ENCODE measurements at regions not wholly inside any gene's neighbourhood (a gene's known extent, or its start where the extent isn't known, plus 50 kb on each side); places are given as distances from the start of the nearest gene placed in this dataset.

DNA sequence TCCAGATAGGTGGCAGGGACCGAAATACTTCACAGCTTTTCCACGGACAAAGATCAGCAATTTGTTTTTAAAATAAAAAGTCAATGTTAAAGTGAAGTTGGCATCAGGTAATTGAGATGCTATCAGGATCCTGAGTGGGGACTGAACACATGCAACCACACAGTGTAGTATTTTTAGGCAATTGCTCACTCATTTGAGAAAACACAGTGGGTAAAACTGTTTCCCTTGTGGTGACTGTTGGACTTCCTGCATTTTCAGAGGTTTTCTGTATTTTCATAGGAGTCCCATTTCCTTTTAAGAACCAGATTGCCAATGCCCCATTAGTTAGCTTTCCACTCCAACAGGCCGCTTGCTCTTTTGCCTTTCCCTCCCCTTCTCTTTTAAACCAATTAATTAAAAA lies 159.5 kb upstream of the ZNF32 start (continued):
- TF ChIP-seq TSHZ2 (CRISPR knock-in tag; IDR thresholded peaks at IDR 0.05) = no peak
- no peak for TF ChIP-seq OSR1 (CRISPR knock-in tag; IDR thresholded peaks at IDR 0.05)
- TF ChIP-seq, protein P1, sequence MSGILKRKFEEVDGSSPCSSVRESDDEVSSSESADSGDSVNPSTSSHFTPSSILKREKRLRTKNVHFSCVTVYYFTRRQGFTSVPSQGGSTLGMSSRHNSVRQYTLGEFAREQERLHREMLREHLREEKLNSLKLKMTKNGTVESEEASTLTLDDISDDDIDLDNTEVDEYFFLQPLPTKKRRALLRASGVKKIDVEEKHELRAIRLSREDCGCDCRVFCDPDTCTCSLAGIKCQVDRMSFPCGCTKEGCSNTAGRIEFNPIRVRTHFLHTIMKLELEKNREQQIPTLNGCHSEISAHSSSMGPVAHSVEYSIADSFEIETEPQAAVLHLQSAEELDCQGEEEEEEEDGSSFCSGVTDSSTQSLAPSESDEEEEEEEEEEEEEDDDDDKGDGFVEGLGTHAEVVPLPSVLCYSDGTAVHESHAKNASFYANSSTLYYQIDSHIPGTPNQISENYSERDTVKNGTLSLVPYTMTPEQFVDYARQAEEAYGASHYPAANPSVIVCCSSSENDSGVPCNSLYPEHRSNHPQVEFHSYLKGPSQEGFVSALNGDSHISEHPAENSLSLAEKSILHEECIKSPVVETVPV (CRISPR knock-in tag; IDR thresholded peaks at IDR 0.05) = no peak
- no peak for TF ChIP-seq GLIS3 (CRISPR knock-in tag; IDR thresholded peaks at IDR 0.05)

DNA sequence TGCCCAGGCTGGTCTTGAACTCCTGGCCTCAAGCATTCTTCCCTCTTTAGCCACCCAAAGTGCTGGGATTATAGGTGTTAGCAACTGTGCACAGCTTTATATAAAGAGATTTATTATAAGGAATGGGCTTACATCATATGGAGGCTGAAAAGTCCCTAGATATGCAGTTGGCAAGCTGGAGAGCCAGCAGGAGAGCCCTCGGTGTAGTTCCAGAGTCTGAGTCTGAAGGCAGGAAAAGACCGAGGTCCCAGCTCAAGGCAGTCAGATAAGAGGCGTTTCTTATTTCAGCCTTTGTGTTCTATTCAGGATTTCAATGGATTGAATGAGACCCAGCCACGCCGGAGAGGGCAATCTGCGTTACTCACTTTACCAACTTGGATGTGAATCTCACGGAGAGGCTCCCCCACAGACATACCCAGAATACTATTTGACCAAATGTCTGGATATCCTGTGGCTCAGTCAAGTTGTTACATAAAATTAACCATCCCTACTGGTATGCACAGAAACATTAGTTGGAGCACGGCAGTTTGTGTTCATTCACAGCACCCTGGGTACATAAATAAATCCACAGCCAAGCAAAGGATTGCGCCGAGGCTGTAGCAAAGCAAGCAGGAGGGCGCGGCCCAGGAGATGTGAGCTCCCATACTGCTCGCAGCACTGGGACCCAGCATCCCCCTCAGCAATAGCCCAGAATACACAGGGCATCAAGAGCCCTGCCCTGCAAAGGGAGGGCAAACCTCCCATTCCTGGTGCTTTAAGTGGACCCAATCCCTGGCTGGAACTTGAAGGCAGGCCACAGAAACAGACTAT lies 158.4 kb upstream of the ZNF32 start:
- ATAC-seq = no peak
- TF ChIP-seq ZNF8 (CRISPR knock-in tag; IDR thresholded peaks at IDR 0.05) (no peak), ARNTL (CRISPR knock-in tag; IDR thresholded peaks at IDR 0.05; ENCODE audit: borderline replicate concordance, low read depth) (no peak), TCF4 (CRISPR knock-in tag; IDR thresholded peaks at IDR 0.05; ENCODE audit: borderline replicate concordance) (no peak), ZFP30 (CRISPR knock-in tag; IDR thresholded peaks at IDR 0.05) (no peak), CREB5 (CRISPR knock-in tag; IDR thresholded peaks at IDR 0.05; ENCODE audit: low read depth) (no peak), RARB (CRISPR knock-in tag; IDR thresholded peaks at IDR 0.05) (no peak), ZC3H10 (CRISPR knock-in tag; IDR thresholded peaks at IDR 0.05) (no peak), TSHZ2 (CRISPR knock-in tag; IDR thresholded peaks at IDR 0.05) (no peak), ZFP3 (CRISPR knock-in tag; IDR thresholded peaks at IDR 0.05) (no peak), ISL1 (CRISPR knock-in tag; IDR thresholded peaks at IDR 0.05) (no peak), SNAI2 (CRISPR knock-in tag; IDR thresholded peaks at IDR 0.05) (no peak), CSDC2 (CRISPR knock-in tag; IDR thresholded peaks at IDR 0.05) (no peak), ZNF565 (CRISPR knock-in tag; conservative IDR thresholded peaks at IDR 0.05; ENCODE audit: low read depth) (no peak), BACH2 (CRISPR knock-in tag; IDR thresholded peaks at IDR 0.05; ENCODE audit: borderline replicate concordance) (no peak), PPARA (CRISPR knock-in tag; IDR thresholded peaks at IDR 0.05; ENCODE audit: borderline replicate concordance) (no peak), TOX (CRISPR knock-in tag; IDR thresholded peaks at IDR 0.05; ENCODE audit: borderline replicate concordance) (no peak), GLIS3 (CRISPR knock-in tag; IDR thresholded peaks at IDR 0.05) (no peak)
- TF ChIP-seq, protein P1 (CRISPR knock-in tag; IDR thresholded peaks at IDR 0.05) = no peak
- TF ChIP-seq, protein P2, sequence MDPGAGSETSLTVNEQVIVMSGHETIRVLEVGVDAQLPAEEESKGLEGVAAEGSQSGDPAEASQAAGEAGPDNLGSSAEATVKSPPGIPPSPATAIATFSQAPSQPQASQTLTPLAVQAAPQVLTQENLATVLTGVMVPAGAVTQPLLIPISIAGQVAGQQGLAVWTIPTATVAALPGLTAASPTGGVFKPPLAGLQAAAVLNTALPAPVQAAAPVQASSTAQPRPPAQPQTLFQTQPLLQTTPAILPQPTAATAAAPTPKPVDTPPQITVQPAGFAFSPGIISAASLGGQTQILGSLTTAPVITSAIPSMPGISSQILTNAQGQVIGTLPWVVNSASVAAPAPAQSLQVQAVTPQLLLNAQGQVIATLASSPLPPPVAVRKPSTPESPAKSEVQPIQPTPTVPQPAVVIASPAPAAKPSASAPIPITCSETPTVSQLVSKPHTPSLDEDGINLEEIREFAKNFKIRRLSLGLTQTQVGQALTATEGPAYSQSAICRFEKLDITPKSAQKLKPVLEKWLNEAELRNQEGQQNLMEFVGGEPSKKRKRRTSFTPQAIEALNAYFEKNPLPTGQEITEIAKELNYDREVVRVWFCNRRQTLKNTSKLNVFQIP (CRISPR knock-in tag; IDR thresholded peaks at IDR 0.05; ENCODE audit: borderline replicate concordance, low read depth) = no peak
- TF ChIP-seq, protein P3, sequence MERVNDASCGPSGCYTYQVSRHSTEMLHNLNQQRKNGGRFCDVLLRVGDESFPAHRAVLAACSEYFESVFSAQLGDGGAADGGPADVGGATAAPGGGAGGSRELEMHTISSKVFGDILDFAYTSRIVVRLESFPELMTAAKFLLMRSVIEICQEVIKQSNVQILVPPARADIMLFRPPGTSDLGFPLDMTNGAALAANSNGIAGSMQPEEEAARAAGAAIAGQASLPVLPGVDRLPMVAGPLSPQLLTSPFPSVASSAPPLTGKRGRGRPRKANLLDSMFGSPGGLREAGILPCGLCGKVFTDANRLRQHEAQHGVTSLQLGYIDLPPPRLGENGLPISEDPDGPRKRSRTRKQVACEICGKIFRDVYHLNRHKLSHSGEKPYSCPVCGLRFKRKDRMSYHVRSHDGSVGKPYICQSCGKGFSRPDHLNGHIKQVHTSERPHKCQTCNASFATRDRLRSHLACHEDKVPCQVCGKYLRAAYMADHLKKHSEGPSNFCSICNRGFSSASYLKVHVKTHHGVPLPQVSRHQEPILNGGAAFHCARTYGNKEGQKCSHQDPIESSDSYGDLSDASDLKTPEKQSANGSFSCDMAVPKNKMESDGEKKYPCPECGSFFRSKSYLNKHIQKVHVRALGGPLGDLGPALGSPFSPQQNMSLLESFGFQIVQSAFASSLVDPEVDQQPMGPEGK (CRISPR knock-in tag; IDR thresholded peaks at IDR 0.05; ENCODE audit: borderline replicate concordance) = no peak

Measured in SK-N-SH treated with all-trans-retinoic acid at 6 μM for 48 hours (cell line).